Lung microvascular endothelial cell (primary cell): ENCODE measurements at regions not wholly inside any gene's neighbourhood (a gene's known extent, or its start where the extent isn't known, plus 50 kb on each side); places are given as distances from the start of the nearest gene placed in this dataset.
"Not testable (repeated sequence)": the region's sequence is repeated elsewhere in the genome, so short reads cannot be mapped to it uniquely, and the experiment has no call there.

Experiments
- DNase-seq, 2 donors: peaks; one replicate each; pipeline versions ENCODE4 v3.0.0 to v3.0.0-alpha.2; 2010; ENCODE audit warnings: low read depth in 2 of 2

- DNase-seq, result no peak
Observed at GRCh38 chr2:208798698-208799097, 392.1 kb downstream of the PTH2R start.

GRCh38 chr2:208799397-208799796 lies 392.8 kb downstream of the PTH2R start:
- no peak for DNase-seq

- not testable (repeated sequence) for DNase-seq
Observed at GRCh38 chr2:208800887-208801286, 394.3 kb downstream of the PTH2R start.

- peak in 1 of 2 donors; percentile 5 for DNase-seq
Observed at GRCh38 chr2:208807756-208808155, 401.2 kb downstream of the PTH2R start.

GRCh38 chr2:208811885-208812284 lies 405.3 kb downstream of the PTH2R start:
- not testable (repeated sequence) for DNase-seq

- no peak for DNase-seq
Observed at GRCh38 chr2:208819190-208819589, 412.6 kb downstream of the PTH2R start.

- no peak for DNase-seq
Observed at GRCh38 chr2:208820014-208820688, 413.6 kb downstream of the PTH2R start.

- no peak for DNase-seq
Observed at GRCh38 chr2:208827109-208827508, 420.5 kb downstream of the PTH2R start.

- no peak for DNase-seq
Observed at GRCh38 chr2:208827549-208828221, 421.1 kb downstream of the PTH2R start.

- DNase-seq, result no peak
Observed at GRCh38 chr2:208830203-208830602, 423.6 kb downstream of the PTH2R start.

GRCh38 chr2:208847651-208848050 lies 441.1 kb downstream of the PTH2R start:
- DNase-seq, result no peak

- DNase-seq, result no peak
Observed at GRCh38 chr2:208854717-208855116, 448.1 kb downstream of the PTH2R start.

GRCh38 chr2:208867374-208867773 lies 460.8 kb downstream of the PTH2R start:
- DNase-seq, result no peak

- no peak for DNase-seq
Observed at GRCh38 chr2:208872591-208872990, 466.0 kb downstream of the PTH2R start.

GRCh38 chr2:208879666-208880065 lies 473.1 kb downstream of the PTH2R start:
- DNase-seq, result no peak

GRCh38 chr2:208880171-208880570 lies 473.6 kb downstream of the PTH2R start:
- no peak for DNase-seq

- DNase-seq, result no peak
Observed at GRCh38 chr2:208890486-208890885, 483.9 kb downstream of the PTH2R start.

- no peak for DNase-seq
Observed at GRCh38 chr2:208892203-208892602, 485.6 kb downstream of the PTH2R start.

- no peak for DNase-seq
Observed at GRCh38 chr2:208906330-208906729, 499.7 kb downstream of the PTH2R start.

GRCh38 chr2:208915401-208915800 lies 508.4 kb upstream of the MAP2 start:
- no peak for DNase-seq

- no peak for DNase-seq
Observed at GRCh38 chr2:208916881-208917280, 507.0 kb upstream of the MAP2 start.

GRCh38 chr2:208921358-208921757 lies 502.5 kb upstream of the MAP2 start:
- not testable (repeated sequence) for DNase-seq

- no peak for DNase-seq
Observed at GRCh38 chr2:208927867-208928266, 496.0 kb upstream of the MAP2 start.
